ENCODE measurements at regions not wholly inside any gene's neighbourhood (a gene's known extent, or its start where the extent isn't known, plus 50 kb on each side); places are given as distances from the start of the nearest gene placed in this dataset.

DNA sequence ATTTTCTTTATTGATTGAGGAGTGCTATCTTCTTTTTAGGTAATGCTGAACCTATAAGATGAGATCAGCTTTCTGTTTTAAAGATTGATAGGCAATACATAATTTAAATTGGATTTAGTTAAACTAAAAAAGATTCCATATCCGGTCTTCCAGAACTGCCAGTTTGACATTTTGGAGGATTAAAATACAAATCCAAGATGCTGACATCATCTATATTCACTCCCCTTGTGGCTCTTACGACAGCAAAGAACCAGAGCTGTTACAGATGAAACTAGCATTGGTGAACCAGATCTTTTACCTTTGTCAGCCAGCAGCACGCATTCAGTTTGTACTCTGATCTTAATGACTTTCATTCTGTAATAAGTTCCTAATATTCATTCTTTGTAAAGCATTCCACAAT is 218.7 kb downstream of the ZIC4 start:
- in situ Hi-C loops (cut with HindIII; ENCODE audit: low pct_unique_long_range_greater_than_20kb, low sequenced_read_pairs) = no loop called here
- ATAC-seq (no peak), DNase-seq (ENCODE audit: low read depth, low spot score) (no peak)
- no TSS peak for BruUV-seq (replicated peaks)
- H3K27me3 ChIP-seq (ENCODE audit: control insufficient read depth, insufficient read depth, low read length) = no peaks in the 10 kb centered on the region
- intact Hi-C loops (cut with micrococcal nuclease; ENCODE audit: unreplicated experiment) = no loop called here
- H3K9me3 ChIP-seq (ENCODE audit: control insufficient read depth, insufficient read depth, low read depth, low read length) = no peaks in the 10 kb centered on the region
- ChIA-PET CTCF (no interaction called here), POLR2A (no interaction called here)
- no peak overlapping the region for H3K4me3 ChIP-seq (ENCODE audit: low read depth in 2 of 2, low read length in 2 of 2)
- TF ChIP-seq, protein P1, sequence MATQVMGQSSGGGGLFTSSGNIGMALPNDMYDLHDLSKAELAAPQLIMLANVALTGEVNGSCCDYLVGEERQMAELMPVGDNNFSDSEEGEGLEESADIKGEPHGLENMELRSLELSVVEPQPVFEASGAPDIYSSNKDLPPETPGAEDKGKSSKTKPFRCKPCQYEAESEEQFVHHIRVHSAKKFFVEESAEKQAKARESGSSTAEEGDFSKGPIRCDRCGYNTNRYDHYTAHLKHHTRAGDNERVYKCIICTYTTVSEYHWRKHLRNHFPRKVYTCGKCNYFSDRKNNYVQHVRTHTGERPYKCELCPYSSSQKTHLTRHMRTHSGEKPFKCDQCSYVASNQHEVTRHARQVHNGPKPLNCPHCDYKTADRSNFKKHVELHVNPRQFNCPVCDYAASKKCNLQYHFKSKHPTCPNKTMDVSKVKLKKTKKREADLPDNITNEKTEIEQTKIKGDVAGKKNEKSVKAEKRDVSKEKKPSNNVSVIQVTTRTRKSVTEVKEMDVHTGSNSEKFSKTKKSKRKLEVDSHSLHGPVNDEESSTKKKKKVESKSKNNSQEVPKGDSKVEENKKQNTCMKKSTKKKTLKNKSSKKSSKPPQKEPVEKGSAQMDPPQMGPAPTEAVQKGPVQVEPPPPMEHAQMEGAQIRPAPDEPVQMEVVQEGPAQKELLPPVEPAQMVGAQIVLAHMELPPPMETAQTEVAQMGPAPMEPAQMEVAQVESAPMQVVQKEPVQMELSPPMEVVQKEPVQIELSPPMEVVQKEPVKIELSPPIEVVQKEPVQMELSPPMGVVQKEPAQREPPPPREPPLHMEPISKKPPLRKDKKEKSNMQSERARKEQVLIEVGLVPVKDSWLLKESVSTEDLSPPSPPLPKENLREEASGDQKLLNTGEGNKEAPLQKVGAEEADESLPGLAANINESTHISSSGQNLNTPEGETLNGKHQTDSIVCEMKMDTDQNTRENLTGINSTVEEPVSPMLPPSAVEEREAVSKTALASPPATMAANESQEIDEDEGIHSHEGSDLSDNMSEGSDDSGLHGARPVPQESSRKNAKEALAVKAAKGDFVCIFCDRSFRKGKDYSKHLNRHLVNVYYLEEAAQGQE (IDR thresholded peaks at IDR 0.05; ENCODE audit: insufficient read depth in 1 of 2, low read depth in 2 of 2, low read length in 1 of 2) = no peak
- TF ChIP-seq TCF7L2 (IDR thresholded peaks at IDR 0.05; ENCODE audit: low read depth, low read length) (no peak), SIN3A (IDR thresholded peaks at IDR 0.05; ENCODE audit: borderline replicate concordance, insufficient read depth, low read depth, low read length) (no peak), POLR2AphosphoS5 (IDR thresholded peaks at IDR 0.05; ENCODE audit: low read depth, low read length) (no peak)
- TF ChIP-seq, protein P2, sequence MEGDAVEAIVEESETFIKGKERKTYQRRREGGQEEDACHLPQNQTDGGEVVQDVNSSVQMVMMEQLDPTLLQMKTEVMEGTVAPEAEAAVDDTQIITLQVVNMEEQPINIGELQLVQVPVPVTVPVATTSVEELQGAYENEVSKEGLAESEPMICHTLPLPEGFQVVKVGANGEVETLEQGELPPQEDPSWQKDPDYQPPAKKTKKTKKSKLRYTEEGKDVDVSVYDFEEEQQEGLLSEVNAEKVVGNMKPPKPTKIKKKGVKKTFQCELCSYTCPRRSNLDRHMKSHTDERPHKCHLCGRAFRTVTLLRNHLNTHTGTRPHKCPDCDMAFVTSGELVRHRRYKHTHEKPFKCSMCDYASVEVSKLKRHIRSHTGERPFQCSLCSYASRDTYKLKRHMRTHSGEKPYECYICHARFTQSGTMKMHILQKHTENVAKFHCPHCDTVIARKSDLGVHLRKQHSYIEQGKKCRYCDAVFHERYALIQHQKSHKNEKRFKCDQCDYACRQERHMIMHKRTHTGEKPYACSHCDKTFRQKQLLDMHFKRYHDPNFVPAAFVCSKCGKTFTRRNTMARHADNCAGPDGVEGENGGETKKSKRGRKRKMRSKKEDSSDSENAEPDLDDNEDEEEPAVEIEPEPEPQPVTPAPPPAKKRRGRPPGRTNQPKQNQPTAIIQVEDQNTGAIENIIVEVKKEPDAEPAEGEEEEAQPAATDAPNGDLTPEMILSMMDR (IDR thresholded peaks at IDR 0.05) = no peak
- H3K4me1 ChIP-seq (ENCODE audit: control insufficient read depth, insufficient read depth, low read length) = no peaks in the 10 kb centered on the region
- no peak overlapping the region for H3K27ac ChIP-seq (ENCODE audit: low read length)
- H3K36me3 ChIP-seq (ENCODE audit: control insufficient read depth, insufficient read depth, low read length) = no peaks in the 10 kb centered on the region

DNA sequence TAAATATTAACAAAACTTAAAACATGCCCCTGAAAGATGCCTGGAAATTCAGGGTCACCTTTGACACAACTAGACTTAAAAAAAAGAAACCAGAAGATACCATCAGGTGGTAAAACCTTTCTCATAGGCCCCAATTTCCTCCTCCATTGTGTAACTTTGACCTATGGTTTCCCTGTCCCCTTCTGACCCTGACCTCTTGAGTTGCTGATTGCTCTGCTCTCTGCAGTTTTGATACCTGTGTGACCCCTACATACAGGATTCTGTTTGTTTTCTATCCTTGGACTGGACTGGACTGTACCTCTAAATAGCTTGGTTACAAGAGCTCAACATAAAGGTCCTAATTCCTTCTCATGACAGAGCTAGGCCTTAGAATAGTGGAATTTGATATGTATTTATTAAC is 220.6 kb downstream of the ZIC4 start:
- H3K27me3 ChIP-seq (ENCODE audit: control insufficient read depth, insufficient read depth, low read length) = no peaks in the 10 kb centered on the region
- no peak for ATAC-seq
- no peak overlapping the region for H3K27ac ChIP-seq (ENCODE audit: low read length)
- intact Hi-C loops (cut with micrococcal nuclease; ENCODE audit: unreplicated experiment) (no loop called here), in situ Hi-C loops (cut with HindIII; ENCODE audit: low pct_unique_long_range_greater_than_20kb, low sequenced_read_pairs) (no loop called here)
- H3K36me3 ChIP-seq (ENCODE audit: control insufficient read depth, insufficient read depth, low read length) = no peaks in the 10 kb centered on the region
- no peak overlapping the region for H3K4me3 ChIP-seq (ENCODE audit: low read depth in 2 of 2, low read length in 2 of 2)
- no peak for TF ChIP-seq POLR2AphosphoS5 (IDR thresholded peaks at IDR 0.05; ENCODE audit: low read depth, low read length)
- no peak for TF ChIP-seq SIN3A (IDR thresholded peaks at IDR 0.05; ENCODE audit: borderline replicate concordance, insufficient read depth, low read depth, low read length)
- TF ChIP-seq, protein P1 (IDR thresholded peaks at IDR 0.05; ENCODE audit: insufficient read depth in 1 of 2, low read depth in 2 of 2, low read length in 1 of 2) = no peak
- TF ChIP-seq, protein P2 (IDR thresholded peaks at IDR 0.05) = no peak
- no peak for TF ChIP-seq TCF7L2 (IDR thresholded peaks at IDR 0.05; ENCODE audit: low read depth, low read length)
- DNase-seq (ENCODE audit: low read depth, low spot score) = no peak
- ChIA-PET POLR2A (no interaction called here), CTCF (no interaction called here)
- BruUV-seq (replicated peaks) = no TSS peak
- H3K4me1 ChIP-seq (ENCODE audit: control insufficient read depth, insufficient read depth, low read length) = no peaks in the 10 kb centered on the region
- H3K9me3 ChIP-seq (ENCODE audit: control insufficient read depth, insufficient read depth, low read depth, low read length) = no peaks in the 10 kb centered on the region; the same call in 1 of the 2 replicates
